HCT116 (cell line): ENCODE measurements at regions not wholly inside any gene's neighbourhood (a gene's known extent, or its start where the extent isn't known, plus 50 kb on each side); places are given as distances from the start of the nearest gene placed in this dataset.

Experiments
- ATAC-seq: fragments of 200-7000 bp; cut with Tn5 transposase; 2 replicates; pipeline ENCODE4 v1.9.1; 2020; ENCODE audit warnings: mild to moderate bottlenecking, moderate library complexity
- BruUV-seq: library from RNA; stranded (reverse); fragments of 400-500 nt; replicated peaks from 2 replicates; lab custom pipeline; 2021; lab: Mats Ljungman, UMichigan
- CTCF ChIA-PET: fragments of 300-600 bp; sonication (Branson Sonifier 250); formaldehyde crosslinking; loops from one replicate; lab custom pipeline; 2021; ENCODE audit warnings: antibody characterized with exemption; lab: Charles Lee
- POLR2A ChIA-PET: fragments of 300-600, 350-600 bp; sonication (Branson Sonifier 250); formaldehyde crosslinking; loops from one replicate; lab custom pipeline; 2021; ENCODE audit warnings: antibody characterized with exemption; lab: Charles Lee
- RAD21 ChIA-PET, 2 experiments: fragments of 300-600 bp; sonication (Branson Sonifier 250); formaldehyde crosslinking; loops; one replicate each; lab custom pipeline; 2023; ENCODE audit warnings: low total read pairs in 2 of 2; ENCODE audit not compliant: uncharacterized antibody in 2 of 2, unreplicated experiment in 2 of 2, low non-redundant PET in 1 of 2; lab: Charles Lee
- DNase-seq: peaks from one replicate; pipeline ENCODE4 v3.0.0-alpha.2; 2010; ENCODE audit warnings: low read depth, low spot score
- H2AFZ ChIP-seq: fragments of 200-600 bp; shearing (Covaris generic), sonication (generic); 2 replicates; pipeline ENCODE4 v1.6.1; 2017; ENCODE audit warnings: low read depth, mixed run types, mixed read lengths, antibody characterized with exemption, low read length; ENCODE audit not compliant: poor library complexity, severe bottlenecking
- H3K27ac ChIP-seq: 2 replicates; pipeline ENCODE4 v1.5.1; 2012; ENCODE audit warnings: low read depth, low read length
- H3K27me3 ChIP-seq: fragments of 200-600 bp; sonication (generic); 2 replicates; pipeline ENCODE4 v1.6.1; 2016; ENCODE audit warnings: mixed run types, low read length, mixed read lengths; ENCODE audit not compliant: insufficient read depth
- H3K36me3 ChIP-seq, 2 experiments: fragments of 200-500 bp in 1 of 2; fragments of 200-600 bp in 1 of 2; sonication (Bioruptor generic) in 1 of 2; sonication (generic) in 1 of 2; 2 replicates each; pipeline versions ENCODE4 v1.5.1 to v1.6.1; 2014 to 2016; ENCODE audit warnings: low read length in 2 of 2, inconsistent platforms in 1 of 2, mixed read lengths in 1 of 2, mixed run types in 1 of 2; ENCODE audit not compliant: insufficient read depth in 2 of 2, control insufficient read depth in 1 of 2
- H3K4me1 ChIP-seq, 2 experiments: fragments of 200-600 bp in 1 of 2; sonication (generic) in 1 of 2; 2 replicates each; pipeline versions ENCODE4 v1.5.1 to v1.6.1; 2012 to 2017; ENCODE audit warnings: low read length in 2 of 2, inconsistent platforms in 1 of 2, mild to moderate bottlenecking in 1 of 2, mixed read lengths in 1 of 2, mixed run types in 1 of 2, moderate library complexity in 1 of 2; ENCODE audit not compliant: insufficient read depth in 2 of 2, control insufficient read depth in 1 of 2
- H3K4me2 ChIP-seq: fragments of 200-600 bp; sonication (generic); 2 replicates; pipeline ENCODE4 v1.6.1; 2017; ENCODE audit warnings: mixed run types, low read length, mixed read lengths
- H3K4me3 ChIP-seq, 2 experiments: fragments of 200-600 bp in 1 of 2; sonication (generic) in 1 of 2; replicated peaks in 1 of 2; 2 replicates each; pipeline ENCODE4 v1.5.1; 2011 to 2016; ENCODE audit warnings: low read length in 2 of 2, control low read depth in 1 of 2, low read depth in 1 of 2, mild to moderate bottlenecking in 1 of 2, mixed read lengths in 1 of 2, mixed run types in 1 of 2
- H3K79me2 ChIP-seq: fragments of 200-600 bp; sonication (generic); 2 replicates; pipeline ENCODE4 v1.6.1; 2017; ENCODE audit warnings: mild to moderate bottlenecking, mixed run types, low read length, moderate library complexity, mixed read lengths; ENCODE audit not compliant: insufficient read depth
- H3K9ac ChIP-seq: fragments of 200-600 bp; sonication (generic); 2 replicates; pipeline ENCODE4 v1.6.1; 2016; ENCODE audit warnings: low read length, mixed read lengths
- H3K9me2 ChIP-seq: fragments of 200-600 bp; sonication (generic), shearing (Covaris generic); 2 replicates; pipeline ENCODE4 v1.6.1; 2017; ENCODE audit warnings: mixed run types, mild to moderate bottlenecking, moderate library complexity; ENCODE audit not compliant: insufficient read depth
- H3K9me3 ChIP-seq, 2 experiments: fragments of 200-500 bp in 1 of 2; fragments of 200-600 bp in 1 of 2; sonication (Bioruptor generic) in 1 of 2; sonication (generic) in 1 of 2; 2 replicates each; pipeline ENCODE4 v1.6.1; 2014 to 2017; ENCODE audit warnings: low read length in 2 of 2, mixed read lengths in 2 of 2, inconsistent platforms in 1 of 2, low read depth in 1 of 2, mild to moderate bottlenecking in 1 of 2, mixed run types in 1 of 2, moderate library complexity in 1 of 2; ENCODE audit not compliant: control insufficient read depth in 1 of 2, insufficient read depth in 1 of 2
- H4K20me1 ChIP-seq: fragments of 200-600 bp; sonication (generic), shearing (Covaris generic); 2 replicates; pipeline ENCODE4 v1.6.1; 2017; ENCODE audit warnings: mixed run types, mild to moderate bottlenecking, moderate library complexity; ENCODE audit not compliant: insufficient read depth
- CBX3 ChIP-seq: IDR thresholded peaks from 2 replicates; pipeline ENCODE4 v1.6.1; 2012; ENCODE audit warnings: low read depth
- CEBPB ChIP-seq: IDR thresholded peaks from 2 replicates; pipeline ENCODE4 v1.6.1; 2012; ENCODE audit warnings: low read depth
- EGR1 ChIP-seq: IDR thresholded peaks from 2 replicates; pipeline ENCODE4 v1.6.1; 2012; ENCODE audit warnings: low read depth
- ELF1 ChIP-seq: IDR thresholded peaks from 2 replicates; pipeline ENCODE4 v1.6.1; 2012; ENCODE audit warnings: low read depth, borderline replicate concordance
- EZH2 ChIP-seq: fragments of 200-600 bp; sonication (generic); IDR thresholded peaks from 2 replicates; pipeline ENCODE4 v1.6.1; 2017; ENCODE audit warnings: antibody characterized with exemption, mixed run types
- EZH2phosphoT487 ChIP-seq: fragments of 200-600 bp; IDR thresholded peaks from 2 replicates; pipeline ENCODE4 v1.6.1; 2018; ENCODE audit warnings: antibody characterized with exemption, borderline replicate concordance
- FOSL1 ChIP-seq: IDR thresholded peaks from 2 replicates; pipeline ENCODE4 v1.6.1; 2012; ENCODE audit warnings: low read depth
- JUND ChIP-seq: IDR thresholded peaks from 2 replicates; pipeline ENCODE4 v1.6.1; 2012
- POLR2A ChIP-seq: IDR thresholded peaks from 2 replicates; pipeline ENCODE4 v1.7.0; 2011; ENCODE audit warnings: borderline replicate concordance; ENCODE audit not compliant: insufficient read depth, insufficient read length; ENCODE audit errors: extremely low read depth
- POLR2AphosphoS5 ChIP-seq: IDR thresholded peaks from 2 replicates; pipeline ENCODE4 v1.6.1; 2011; ENCODE audit warnings: mild to moderate bottlenecking, low read depth, low read length, moderate library complexity
- RAD21 ChIP-seq: IDR thresholded peaks from 2 replicates; pipeline ENCODE4 v1.6.1; 2012; ENCODE audit warnings: low read depth, mild to moderate bottlenecking
- SIN3A ChIP-seq: IDR thresholded peaks from 2 replicates; pipeline ENCODE4 v1.6.1; 2012; ENCODE audit warnings: low read depth
- SP1 ChIP-seq: IDR thresholded peaks from 2 replicates; pipeline ENCODE4 v1.6.1; 2012; ENCODE audit warnings: low read depth
- YY1 ChIP-seq: IDR thresholded peaks from 2 replicates; pipeline ENCODE4 v1.6.1; 2011; ENCODE audit warnings: low read length, low read depth, moderate library complexity, mild to moderate bottlenecking; ENCODE audit not compliant: insufficient replicate concordance; ENCODE audit errors: extremely low read depth
- ZFX ChIP-seq: fragments of 450-650 bp; IDR thresholded peaks from 2 replicates; pipeline ENCODE4 v1.6.1; 2017
- ZNF274 ChIP-seq: fragments of 200-500 bp; sonication (Bioruptor generic); IDR thresholded peaks from 2 replicates; pipeline ENCODE4 v1.6.1; 2014; ENCODE audit warnings: mild to moderate bottlenecking, low read depth, low read length, inconsistent platforms
- intact Hi-C: fragments of 100-400 bp; cut with micrococcal nuclease; formaldehyde crosslinking; loops from 2 replicates; pipeline ENCODE4 v1.10.0; 2022
- TF ChIP-seq, protein P1 (sequence below), 3 experiments: fragments of 200-600 bp in 1 of 3; sonication (generic) in 1 of 3; IDR thresholded peaks in 2 of 3; conservative IDR thresholded peaks in 1 of 3; 2 replicates each; pipeline ENCODE4 v1.5.1; 2012 to 2017; ENCODE audit warnings: low read depth in 2 of 3, low read length in 2 of 3, antibody characterized with exemption in 1 of 3, borderline replicate concordance in 1 of 3, control low read depth in 1 of 3, mild to moderate bottlenecking in 1 of 3, mixed read lengths in 1 of 3, mixed run types in 1 of 3, moderate library complexity in 1 of 3; ENCODE audit not compliant: insufficient read depth in 1 of 3
- TF ChIP-seq, protein P2 (sequence below): IDR thresholded peaks from 2 replicates; pipeline ENCODE4 v1.6.1; 2012; ENCODE audit warnings: low read depth
- TF ChIP-seq, protein P3 (sequence below): IDR thresholded peaks from 2 replicates; pipeline ENCODE4 v1.6.1; 2012
- TF ChIP-seq, protein P4 (sequence below): IDR thresholded peaks from 2 replicates; pipeline ENCODE4 v1.6.1; 2011; ENCODE audit warnings: mild to moderate bottlenecking, low read length, moderate library complexity; ENCODE audit not compliant: insufficient replicate concordance; ENCODE audit errors: extremely low read depth

DNA sequence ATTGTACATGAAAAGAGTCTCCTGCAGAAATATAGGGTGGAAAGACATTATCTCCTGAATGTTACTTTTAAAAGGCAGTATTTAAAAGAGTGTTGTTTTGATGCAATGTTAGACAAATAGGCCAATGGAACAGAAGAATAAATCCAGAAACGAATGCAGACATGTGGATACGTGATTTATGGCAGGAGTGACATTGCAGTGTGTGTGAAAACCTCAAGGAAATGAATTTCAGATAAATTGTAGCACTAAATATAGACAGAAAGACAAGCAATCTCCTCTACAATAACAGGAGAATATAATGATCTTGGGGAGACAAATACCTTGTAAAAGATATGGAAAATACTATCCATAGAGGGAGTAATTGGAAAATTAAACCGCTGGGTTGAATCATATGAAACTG lies 387.8 kb upstream of the CHRM3 start:
- no peak overlapping the region for H3K27ac ChIP-seq
- ATAC-seq: no peak
- H2AFZ ChIP-seq: no peak overlapping the region
- no peaks in the 10 kb centered on the region for H4K20me1 ChIP-seq
- intact Hi-C loops: no loop called here
- ChIA-PET POLR2A (no interaction called here), CTCF (no interaction called here), RAD21 (no interaction called here)
- DNase-seq: no peak
- H3K9me3 ChIP-seq: peaks cover 13 to 18% of the 10 kb centered on the region in 2 experiments; a peak in 2 of 4 replicates
- no peak overlapping the region for H3K4me2 ChIP-seq
- no TSS peak for BruUV-seq
- no peaks in the 10 kb centered on the region for H3K4me1 ChIP-seq
- no peak for TF ChIP-seq FOSL1
- no peak for TF ChIP-seq ELF1
- no peak for TF ChIP-seq CBX3
- no peak for TF ChIP-seq SIN3A
- TF ChIP-seq EGR1: no peak
- TF ChIP-seq EZH2phosphoT487: no peak
- TF ChIP-seq ZFX: no peak
- no peak for TF ChIP-seq YY1
- TF ChIP-seq, protein P1, sequence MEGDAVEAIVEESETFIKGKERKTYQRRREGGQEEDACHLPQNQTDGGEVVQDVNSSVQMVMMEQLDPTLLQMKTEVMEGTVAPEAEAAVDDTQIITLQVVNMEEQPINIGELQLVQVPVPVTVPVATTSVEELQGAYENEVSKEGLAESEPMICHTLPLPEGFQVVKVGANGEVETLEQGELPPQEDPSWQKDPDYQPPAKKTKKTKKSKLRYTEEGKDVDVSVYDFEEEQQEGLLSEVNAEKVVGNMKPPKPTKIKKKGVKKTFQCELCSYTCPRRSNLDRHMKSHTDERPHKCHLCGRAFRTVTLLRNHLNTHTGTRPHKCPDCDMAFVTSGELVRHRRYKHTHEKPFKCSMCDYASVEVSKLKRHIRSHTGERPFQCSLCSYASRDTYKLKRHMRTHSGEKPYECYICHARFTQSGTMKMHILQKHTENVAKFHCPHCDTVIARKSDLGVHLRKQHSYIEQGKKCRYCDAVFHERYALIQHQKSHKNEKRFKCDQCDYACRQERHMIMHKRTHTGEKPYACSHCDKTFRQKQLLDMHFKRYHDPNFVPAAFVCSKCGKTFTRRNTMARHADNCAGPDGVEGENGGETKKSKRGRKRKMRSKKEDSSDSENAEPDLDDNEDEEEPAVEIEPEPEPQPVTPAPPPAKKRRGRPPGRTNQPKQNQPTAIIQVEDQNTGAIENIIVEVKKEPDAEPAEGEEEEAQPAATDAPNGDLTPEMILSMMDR (IDR thresholded peaks at IDR 0.05 in 2 of 3, conservative IDR thresholded peaks at IDR 0.05 in 1 of 3; ENCODE audit: borderline replicate concordance in 1 of 3, insufficient read depth in 1 of 3, low read depth in 2 of 3, low read length in 2 of 3): no peak
- TF ChIP-seq, protein P2, sequence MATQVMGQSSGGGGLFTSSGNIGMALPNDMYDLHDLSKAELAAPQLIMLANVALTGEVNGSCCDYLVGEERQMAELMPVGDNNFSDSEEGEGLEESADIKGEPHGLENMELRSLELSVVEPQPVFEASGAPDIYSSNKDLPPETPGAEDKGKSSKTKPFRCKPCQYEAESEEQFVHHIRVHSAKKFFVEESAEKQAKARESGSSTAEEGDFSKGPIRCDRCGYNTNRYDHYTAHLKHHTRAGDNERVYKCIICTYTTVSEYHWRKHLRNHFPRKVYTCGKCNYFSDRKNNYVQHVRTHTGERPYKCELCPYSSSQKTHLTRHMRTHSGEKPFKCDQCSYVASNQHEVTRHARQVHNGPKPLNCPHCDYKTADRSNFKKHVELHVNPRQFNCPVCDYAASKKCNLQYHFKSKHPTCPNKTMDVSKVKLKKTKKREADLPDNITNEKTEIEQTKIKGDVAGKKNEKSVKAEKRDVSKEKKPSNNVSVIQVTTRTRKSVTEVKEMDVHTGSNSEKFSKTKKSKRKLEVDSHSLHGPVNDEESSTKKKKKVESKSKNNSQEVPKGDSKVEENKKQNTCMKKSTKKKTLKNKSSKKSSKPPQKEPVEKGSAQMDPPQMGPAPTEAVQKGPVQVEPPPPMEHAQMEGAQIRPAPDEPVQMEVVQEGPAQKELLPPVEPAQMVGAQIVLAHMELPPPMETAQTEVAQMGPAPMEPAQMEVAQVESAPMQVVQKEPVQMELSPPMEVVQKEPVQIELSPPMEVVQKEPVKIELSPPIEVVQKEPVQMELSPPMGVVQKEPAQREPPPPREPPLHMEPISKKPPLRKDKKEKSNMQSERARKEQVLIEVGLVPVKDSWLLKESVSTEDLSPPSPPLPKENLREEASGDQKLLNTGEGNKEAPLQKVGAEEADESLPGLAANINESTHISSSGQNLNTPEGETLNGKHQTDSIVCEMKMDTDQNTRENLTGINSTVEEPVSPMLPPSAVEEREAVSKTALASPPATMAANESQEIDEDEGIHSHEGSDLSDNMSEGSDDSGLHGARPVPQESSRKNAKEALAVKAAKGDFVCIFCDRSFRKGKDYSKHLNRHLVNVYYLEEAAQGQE: no peak
- no peak for TF ChIP-seq JUND
- no peak for TF ChIP-seq SP1
- no peak for TF ChIP-seq CEBPB
- TF ChIP-seq RAD21: no peak
- TF ChIP-seq POLR2AphosphoS5: no peak
- no peak for TF ChIP-seq EZH2
- no peak for TF ChIP-seq POLR2A
- TF ChIP-seq, protein P3, sequence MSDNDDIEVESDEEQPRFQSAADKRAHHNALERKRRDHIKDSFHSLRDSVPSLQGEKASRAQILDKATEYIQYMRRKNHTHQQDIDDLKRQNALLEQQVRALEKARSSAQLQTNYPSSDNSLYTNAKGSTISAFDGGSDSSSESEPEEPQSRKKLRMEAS: no peak
- TF ChIP-seq, protein P4, sequence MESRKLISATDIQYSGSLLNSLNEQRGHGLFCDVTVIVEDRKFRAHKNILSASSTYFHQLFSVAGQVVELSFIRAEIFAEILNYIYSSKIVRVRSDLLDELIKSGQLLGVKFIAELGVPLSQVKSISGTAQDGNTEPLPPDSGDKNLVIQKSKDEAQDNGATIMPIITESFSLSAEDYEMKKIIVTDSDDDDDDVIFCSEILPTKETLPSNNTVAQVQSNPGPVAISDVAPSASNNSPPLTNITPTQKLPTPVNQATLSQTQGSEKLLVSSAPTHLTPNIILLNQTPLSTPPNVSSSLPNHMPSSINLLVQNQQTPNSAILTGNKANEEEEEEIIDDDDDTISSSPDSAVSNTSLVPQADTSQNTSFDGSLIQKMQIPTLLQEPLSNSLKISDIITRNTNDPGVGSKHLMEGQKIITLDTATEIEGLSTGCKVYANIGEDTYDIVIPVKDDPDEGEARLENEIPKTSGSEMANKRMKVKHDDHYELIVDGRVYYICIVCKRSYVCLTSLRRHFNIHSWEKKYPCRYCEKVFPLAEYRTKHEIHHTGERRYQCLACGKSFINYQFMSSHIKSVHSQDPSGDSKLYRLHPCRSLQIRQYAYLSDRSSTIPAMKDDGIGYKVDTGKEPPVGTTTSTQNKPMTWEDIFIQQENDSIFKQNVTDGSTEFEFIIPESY: no peak
- TF ChIP-seq ZNF274: no peak
- H3K9me2 ChIP-seq: no peaks in the 10 kb centered on the region
- no peaks in the 10 kb centered on the region for H3K79me2 ChIP-seq
- H3K9ac ChIP-seq: no peak overlapping the region
- H3K27me3 ChIP-seq: no peaks in the 10 kb centered on the region
- no peaks in the 10 kb centered on the region for H3K36me3 ChIP-seq
- H3K4me3 ChIP-seq: no peak overlapping the region
